Activated CD8-positive, alpha-beta memory T cell treated with anti-CD3 and anti-CD28 coated beads, Interleukin-2, amount 50 U/mL, for 48 hours (primary cell): ENCODE measurements at regions not wholly inside any gene's neighbourhood (a gene's known extent, or its start where the extent isn't known, plus 50 kb on each side); places are given as distances from the start of the nearest gene placed in this dataset.
"Not testable (repeated sequence)": the region's sequence is repeated elsewhere in the genome, so short reads cannot be mapped to it uniquely, and the experiment has no call there.

Source experiments
- DNase-seq: peaks from one replicate; pipeline ENCODE4 v3.0.0-alpha.2; 2020

DNA sequence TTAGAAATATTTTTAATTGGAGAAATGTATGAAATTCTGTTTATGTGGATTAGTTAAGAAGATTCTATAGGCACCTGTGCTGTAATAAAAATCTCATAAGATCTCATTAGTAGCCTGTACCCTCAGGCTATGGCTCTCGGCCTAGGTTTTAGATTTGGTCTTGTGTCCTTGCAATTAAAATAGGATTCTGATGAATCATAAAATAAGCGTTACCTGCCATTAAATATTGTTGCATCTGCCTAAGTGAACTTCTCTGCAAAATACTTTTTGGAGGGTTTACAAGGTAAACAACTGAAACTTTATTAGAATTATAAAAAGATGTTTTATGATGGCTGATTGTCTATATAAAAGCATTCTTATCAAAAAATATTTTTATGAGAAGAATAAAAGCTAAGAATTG, 804.1 kb upstream of the ANO3 start:
- DNase-seq, result no peak

DNA sequence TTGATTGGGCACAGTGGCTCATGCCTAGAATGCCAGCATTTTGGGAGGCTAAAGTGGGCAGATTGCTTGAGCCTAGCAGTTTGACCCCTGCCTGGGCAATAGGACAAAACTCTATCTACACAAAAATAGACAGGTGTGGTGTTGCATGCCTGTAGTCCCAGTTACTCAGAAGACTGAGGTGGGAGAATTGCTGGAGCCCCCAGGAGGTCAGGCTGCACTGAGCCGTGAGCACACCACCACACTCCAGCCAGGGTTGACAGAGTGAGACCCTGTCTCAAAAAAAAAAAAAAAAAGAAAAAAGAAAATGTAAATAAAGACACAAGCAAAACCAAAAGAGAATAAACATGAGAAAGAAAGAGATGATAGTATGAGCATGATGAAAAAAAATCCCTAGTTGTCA, 802.4 kb upstream of the ANO3 start:
- DNase-seq, result no peak

DNA sequence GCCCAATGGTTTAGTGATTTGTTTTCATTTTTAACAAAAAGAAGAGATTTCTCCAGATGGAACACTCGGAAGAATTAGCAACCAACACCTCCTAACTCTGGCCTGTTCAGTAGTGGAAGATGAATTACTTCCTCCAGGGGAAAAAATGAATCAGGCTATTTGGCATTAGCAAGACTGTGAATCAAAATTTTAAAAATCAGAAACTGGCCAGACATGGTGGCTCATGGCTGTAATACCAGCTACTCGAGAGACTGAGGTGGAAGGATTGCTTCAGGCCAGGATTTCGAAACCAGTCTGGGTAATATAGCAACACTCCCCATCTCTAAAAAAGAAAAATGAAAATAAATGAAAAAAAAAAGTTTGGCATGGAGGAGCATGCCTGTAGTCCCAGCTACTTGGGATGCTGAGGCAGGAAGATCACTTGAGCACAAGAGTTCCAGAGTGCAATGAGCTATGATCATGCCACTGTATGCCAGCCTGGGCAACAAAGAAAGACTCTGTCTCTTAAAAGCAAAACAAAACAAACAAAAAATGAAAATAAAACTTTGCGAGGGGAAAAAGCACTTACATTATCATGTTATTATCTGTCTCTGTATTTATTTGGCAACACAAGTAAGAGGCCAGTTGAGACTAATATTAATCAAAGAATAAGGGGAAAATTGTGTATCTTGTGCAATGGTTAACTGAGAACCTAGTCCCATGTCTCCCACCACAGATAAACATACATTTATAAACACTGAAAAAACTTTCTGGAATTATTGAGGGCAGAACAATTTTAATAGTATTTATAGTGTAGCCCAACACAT, 796.3 kb upstream of the ANO3 start:
- DNase-seq, result no peak

DNA sequence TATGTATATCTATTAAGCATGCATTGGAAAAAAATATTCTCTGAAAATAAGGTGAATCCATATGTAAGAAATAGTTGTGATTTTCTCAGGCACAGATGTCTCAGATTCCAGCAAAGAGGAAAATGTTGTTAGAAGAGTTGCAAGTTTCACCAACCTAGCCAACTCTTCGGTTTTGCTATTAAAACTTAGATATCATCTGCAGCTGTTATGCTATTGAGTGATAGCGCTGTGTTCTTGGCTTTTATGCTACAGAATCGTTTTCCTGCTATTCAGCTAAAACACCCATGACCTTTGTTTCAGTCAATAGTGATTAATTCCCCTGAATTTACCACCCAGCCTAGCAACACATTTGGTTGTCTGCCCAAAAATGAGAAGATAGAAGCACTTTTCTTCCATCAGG, 795.6 kb upstream of the ANO3 start:
- no peak for DNase-seq

DNA sequence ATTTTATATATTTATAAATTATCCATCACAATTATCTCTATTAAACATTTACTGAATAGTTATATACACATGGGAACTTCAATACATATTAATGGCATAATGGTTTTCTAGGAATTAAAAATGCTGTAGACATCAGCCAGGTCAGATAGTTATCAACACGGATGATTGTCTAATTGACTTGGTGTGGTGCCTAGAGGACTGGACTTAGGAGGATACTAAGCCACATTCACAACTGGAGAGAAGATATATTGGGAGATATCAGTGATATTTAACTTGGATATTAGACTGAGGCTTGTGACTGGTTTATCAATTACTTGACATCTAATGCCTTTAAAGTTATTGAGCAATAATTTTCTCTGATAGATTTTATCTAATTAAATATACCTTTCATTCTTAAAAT, 794.5 kb upstream of the ANO3 start:
- DNase-seq, result no peak

DNA sequence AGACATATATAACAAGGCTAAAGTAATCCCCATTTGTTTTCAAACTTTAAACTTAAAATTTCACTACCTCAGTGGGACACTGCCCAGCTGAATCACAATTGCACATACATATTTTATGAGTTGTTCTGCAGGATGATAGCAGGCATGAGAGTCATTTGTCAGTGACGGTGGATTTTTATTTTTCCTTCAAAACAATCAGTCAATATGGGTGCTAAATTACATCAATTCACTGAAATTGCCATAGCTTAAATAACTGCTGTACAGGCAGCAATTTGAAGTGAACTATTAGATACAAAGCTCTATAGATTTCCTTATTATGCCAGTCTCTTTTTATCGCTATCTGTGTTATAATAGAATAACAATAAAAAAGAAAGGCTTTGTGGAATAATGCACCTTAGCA, 784.6 kb upstream of the ANO3 start:
- DNase-seq, result no peak

DNA sequence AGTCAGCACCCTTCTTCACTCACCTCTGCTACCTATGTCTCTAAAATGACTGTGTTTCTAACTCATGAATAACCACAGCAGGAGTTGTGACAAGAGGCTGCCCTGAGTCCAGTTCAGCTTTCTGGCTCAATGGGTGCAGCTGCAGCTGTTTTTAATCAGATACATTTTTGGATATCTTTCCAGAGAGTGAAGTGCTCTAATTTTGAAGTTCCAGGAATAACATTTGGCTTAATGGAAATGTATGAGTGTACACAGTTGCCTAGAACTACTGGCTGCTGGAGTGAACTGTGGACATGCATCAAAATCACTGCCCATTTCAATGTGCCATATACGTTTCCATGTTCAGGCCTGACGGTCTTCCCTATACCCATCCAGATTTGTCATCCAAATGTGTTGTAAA, 769.5 kb upstream of the ANO3 start:
- DNase-seq, result no peak

DNA sequence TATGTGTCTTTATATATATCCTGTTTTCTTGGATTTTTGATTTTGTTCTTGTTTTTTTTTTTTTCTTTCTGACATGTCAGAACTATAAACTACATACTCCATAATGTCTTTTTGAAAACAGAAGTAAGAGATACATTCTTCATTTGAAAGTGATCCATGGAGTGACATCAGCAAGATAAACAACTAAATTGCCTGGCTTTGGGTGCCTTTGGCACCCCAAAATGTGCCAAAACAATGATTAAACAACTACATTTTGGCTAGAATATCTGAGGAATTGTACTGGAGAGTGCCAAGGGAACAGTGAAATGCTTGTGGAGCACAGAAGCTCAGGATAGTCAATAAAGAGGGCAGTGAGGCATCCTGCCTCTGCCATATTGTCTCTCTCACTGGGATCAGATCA, 766.1 kb upstream of the ANO3 start:
- no peak for DNase-seq

DNA sequence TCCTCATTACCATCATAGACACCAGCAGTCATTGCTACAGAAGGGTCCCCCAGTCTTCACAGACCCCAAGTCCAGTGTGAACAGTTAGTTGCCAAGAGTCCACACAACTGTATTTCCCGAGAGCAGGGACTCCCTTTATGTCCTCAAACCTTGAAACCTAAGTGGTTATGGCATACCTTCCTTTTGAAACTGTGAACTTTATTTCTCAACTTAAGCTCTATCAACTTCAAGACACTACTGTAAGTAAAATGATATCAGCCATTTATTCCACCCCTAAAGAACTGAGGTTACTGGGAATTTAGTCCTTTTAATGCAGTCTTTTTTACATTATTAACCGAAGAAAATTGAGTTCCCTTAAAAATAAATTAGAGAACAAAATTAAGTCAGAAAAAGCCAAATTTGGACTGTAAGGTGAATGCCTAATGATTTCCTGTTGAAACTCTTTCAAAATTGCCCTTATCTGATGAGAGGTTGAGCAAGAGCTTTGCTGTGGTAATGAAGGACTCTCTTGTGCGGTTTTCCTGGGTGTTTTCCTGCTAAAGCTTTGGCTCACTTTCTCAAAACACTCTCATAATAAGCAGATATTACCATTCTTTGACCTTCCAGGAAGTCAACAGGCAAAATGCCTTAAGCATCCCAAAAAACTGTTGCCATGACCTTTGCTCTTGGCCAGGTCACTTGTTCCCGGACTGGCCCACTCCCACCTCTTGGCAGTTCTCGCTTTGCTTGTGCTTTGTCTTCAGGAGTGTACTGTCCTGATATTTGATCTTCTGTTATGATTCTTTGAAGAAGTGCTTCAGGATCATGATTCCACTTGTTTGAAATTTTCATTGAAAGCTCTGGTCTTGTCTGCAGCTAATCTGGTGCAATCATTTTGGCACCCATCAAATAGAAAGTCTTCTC, 765.4 kb upstream of the ANO3 start:
- DNase-seq, result no peak

DNA sequence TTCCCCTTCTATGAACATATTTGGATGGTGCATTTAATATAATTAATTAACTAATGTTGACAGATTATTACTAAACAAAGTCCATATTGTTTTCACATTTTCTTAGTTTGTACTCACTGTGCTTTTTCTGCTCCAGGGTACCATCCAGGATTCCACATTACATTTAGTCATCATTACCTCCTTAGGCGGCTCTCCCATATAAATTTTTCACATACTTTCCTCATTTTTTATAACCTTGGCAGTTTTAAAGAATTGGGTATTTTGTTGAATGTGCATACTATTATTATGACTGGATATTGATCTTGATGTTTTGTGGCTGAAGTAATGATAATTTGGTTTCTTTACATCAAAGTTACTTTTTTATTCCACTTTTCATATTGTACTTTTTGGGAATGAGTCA, 755.6 kb upstream of the ANO3 start:
- no peak for DNase-seq

DNA sequence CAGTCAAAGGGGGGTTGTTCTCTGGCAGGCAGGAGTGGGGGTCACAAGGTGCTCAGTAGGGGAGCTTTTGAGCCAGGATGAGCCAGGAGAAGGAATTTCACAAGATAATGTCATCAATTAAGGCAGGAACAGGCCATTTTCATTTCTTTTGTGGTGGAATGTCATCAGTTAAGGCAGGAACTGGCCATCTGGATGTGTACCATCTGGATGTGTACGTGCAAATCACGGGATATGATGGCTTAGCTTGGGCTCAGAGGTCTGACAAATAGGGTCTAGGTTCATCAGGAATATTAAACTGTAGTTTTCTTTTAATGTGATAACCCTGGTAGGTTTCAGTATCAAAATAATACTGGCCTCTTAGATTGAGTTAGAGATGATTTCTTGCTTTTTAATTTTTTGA, 752.4 kb upstream of the ANO3 start:
- not testable (repeated sequence) for DNase-seq

DNA sequence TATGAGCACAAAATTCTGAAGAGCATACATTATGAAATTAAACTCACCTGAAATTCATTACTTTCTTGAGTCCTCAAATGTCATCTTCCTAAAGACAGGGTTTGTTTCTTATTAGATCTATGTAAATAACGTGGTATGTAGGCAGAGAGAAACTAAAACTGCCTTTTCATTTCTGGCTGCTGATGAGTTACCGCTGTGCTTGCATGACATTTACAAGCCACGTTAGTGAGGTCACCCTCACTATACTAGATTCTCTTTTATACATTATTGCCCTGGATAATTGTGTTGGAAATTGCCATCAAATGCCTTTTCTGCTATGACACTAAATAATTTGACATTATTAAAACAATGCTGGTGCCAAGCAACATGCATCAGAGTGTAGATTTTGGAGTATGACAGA, 748.3 kb upstream of the ANO3 start:
- DNase-seq, result no peak

DNA sequence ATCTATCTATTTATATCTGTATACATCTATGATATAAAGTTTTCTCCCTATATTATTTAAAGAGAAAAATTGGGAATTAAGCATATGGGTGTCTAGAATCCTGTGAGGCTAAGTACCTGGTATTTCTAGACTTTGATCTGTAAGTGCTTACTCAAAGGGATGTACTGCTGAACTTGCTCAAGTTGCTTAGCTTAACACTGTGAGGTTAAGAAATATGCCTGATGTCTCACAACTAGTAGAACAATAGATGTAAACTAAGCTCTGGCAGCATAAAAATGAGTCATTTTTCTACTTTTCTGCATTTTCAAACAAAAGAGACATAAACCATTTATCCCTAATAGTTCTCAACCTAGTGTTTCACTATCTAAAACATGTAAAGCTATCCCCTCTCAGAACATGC, 744.4 kb upstream of the ANO3 start:
- no peak for DNase-seq

DNA sequence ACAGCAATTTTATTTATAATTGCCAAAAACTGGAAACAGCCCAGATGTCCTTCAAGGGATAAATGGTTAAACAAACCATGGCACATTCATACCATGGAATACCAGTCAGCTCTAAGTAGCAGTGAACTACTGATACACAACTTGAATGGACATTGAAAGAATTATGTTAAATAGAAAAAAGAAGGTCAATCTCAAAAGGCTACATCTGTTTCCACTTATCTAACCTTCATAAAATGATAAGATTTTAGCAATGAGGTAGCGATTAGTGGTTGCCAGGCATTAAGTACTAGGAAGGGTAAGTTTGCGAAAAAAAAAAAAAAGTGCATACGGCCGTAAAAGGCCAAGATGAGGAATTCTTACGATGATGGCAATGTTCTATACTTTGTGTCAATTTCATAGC, 738.7 kb upstream of the ANO3 start:
- DNase-seq, result no peak

DNA sequence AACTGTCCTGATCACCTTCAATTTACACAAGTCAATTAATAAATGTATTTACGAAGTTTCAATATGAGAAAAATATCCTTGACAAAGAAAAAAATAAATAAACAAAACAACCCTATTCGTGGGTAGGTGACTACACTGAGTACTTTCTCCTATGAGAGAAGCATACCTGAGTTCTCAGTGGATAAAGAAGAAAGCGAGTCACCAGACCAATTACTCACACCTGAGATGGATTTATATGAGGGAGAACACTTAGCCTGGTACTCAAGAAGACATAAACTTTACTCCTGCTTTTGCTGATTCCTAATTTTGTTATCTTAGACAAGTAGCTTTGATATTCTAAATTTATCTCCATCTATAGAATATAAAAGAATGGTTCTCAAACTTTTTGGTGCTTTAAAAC, 735.2 kb upstream of the ANO3 start:
- no peak for DNase-seq

DNA sequence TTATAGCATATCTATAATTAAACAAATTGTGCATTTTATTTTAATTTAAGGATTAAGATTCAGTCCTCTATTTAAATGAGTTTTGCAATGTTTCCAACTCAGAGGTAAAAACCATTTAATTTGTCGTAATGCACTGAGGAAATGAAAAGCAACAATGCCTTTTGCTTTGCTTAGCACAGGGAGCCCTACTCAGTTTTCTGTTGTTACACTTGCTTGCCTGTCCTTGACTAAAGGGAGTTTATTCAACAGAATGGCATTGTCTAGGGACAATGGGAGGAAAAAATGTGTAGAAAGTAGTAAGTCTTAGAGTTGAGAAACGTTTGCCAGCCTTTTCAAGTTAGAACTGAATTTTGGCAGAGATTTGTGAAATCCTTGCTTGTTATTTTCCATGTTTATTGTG, 734.2 kb upstream of the ANO3 start:
- DNase-seq, result no peak

DNA sequence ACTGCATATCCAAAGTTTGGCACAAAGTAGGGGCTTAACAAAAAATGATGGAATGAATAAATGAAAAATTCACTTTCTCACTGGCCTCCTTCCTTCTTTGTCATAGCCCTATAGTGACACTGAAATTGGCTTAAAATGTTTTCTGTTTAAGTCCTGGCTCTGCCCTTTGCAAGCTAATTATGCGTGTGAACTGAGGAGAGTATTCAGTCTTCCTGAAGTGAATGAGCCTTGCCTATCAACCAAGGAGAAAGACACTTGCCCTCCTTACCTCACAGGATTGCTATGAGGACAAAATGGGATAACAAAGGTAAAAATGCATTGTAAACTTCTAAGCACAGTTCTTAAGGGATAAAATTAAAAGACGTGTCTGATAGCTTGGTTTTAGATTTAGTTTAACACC, 729.8 kb upstream of the ANO3 start:
- no peak for DNase-seq

DNA sequence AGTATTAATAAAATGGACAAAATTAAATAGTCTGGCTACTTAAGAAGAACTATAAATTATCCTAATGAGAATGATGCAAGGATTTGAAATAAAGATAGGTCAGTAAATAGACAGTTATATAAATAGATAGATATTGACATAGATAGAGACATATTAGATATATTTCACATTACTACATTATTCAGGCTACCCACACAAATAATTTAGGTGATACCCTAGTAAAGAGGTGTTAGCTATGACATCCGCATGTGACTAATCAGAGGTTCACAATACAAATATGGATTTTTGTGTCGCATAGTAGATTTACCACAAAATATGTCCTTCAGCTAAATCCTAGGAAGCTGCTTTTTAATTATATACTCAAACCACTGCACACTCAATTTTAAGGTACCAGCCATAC, 729.0 kb upstream of the ANO3 start:
- DNase-seq, result no peak

DNA sequence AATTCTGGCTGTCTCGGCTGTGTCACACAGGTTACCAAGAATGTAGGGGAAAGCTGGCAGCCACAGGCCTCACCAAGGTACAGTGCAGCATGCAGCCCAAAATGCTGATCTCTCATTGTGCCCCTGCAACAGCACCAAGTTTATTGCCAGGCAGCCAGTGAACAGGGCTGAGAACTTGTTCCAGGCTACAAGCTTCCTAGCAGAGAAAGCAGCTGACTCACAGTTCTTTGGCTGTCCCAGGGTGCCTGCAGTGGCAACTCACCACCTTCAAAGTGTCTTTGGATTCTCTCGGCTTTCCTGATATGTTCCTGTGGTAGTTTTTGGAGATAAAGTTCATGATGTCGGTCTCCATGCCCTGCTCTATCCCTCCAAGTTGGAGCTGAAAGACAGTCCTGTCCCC, 719.1 kb upstream of the ANO3 start:
- DNase-seq, result no peak

DNA sequence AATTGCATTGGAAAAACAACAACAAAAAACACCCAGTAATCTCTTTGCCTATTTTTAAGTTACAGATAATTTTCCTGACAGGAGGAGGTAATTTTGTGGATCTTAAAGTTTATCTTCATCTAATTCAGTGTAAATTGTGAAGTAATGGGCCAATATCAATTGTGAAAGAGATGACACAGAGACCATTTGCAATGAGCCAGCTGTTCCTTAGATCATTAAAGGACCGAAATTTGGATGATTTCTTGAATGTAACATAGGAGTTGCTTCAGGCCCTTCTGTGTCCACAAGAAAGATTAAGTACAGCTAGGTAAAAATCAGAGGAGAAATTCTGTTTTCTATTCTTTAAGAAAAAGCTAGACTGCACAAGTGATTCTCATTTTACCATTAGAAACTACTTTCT, 718.5 kb upstream of the ANO3 start:
- DNase-seq, result no peak

DNA sequence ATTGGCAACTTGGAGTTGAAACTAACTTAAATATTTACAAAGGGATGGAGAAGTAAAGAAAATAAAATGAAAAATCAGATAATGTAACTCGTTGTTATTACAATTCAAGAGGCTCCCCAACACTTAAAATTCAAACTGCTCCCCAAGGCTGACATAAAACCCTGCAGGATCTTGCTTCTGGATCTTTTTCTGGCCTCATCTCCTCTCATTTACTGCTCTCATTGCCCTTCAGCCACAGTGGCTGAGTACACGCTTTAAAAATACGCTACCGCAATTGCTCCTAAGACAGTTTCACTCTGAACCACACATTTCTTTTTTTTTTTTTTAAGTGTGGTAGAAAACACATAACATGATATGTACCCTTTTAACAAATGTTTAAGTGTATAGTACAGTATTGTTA, 718.1 kb upstream of the ANO3 start:
- DNase-seq, result no peak

DNA sequence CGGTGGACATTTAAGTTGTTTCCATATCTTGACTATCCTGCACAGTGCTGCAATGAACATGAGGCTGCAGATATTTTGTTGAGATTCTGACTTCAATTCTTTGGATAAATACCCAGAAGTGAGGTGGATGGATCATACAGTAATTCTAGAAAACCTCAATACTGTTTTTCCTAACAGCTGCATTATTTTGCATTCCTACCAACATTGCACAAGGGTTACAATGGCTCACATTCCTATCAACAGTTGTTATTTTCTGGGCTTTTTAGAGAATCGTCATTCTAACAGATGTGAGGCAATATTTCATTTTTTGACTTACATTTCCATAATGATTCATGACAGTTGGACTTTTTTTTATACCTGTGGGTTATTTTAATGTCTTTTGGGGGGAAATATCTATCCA, 716.9 kb upstream of the ANO3 start:
- DNase-seq, result no peak

DNA sequence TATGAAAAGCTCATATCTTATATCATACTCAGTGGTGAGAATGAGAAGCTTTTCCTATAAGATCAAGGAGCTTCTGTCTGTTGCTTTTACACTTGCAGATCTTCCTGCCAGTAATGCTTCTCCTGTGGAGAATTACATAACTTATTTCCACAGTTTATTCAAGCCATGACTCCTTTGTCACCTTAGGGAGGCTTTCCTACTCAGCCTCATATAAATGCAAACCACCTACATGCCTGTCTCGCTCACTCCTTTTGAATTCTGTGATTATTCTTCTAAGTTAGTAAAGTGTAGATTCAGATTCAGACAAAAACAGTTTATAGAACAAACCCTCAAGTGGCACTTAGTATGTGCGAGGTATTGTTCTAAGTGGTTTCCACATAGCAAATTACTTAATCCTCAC, 716.1 kb upstream of the ANO3 start:
- DNase-seq, result no peak

DNA sequence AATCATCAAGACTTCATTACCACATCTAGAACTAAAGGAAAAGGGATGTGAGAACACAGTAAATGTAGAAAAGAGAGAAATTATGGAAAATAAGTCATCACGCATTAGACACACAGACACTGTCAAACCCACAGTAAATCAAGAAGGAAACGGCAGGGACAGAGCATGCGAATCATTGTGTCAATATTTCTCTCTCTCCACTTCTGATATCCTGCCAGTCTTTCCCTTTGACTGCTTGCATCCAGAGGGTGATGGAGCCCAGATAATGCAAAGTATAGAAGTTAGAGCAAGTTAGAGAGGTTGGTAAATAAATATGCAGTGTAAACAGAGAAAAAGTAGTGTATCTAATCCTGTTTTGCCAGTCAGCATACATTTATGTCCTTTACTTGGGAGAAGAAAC, 706.8 kb upstream of the ANO3 start:
- DNase-seq, result no peak

DNA sequence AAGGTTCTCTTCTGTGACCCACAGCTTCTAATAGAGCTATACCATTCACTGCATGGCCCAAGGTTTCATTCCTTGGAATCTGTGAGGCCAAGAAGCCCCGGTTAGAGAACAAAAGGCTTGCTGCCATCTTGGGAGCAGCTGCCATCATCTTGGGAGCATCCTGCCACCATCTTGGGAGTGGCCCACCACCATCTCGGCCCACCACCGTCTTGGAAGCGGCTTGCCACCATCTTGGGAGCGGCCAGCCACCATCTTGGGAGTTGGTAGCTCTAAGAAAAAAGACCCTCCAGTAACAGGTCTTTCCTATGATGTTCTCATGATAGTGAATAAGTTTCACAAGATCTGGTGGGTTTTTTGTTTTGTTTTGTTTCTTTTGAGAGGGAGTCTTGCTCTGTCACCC, 703.9 kb upstream of the ANO3 start:
- DNase-seq, result no peak
